ENCODE measurements at regions not wholly inside any gene's neighbourhood (a gene's known extent, or its start where the extent isn't known, plus 50 kb on each side); places are given as distances from the start of the nearest gene placed in this dataset.

GRCh38 chr15:27670486-27671209 is 428.5 kb downstream of the OCA2 start:
- TF ChIP-seq CTCF (IDR thresholded peaks at IDR 0.05) (no peak), POLR2A (IDR thresholded peaks at IDR 0.05) (no peak)

Data from esophagus squamous epithelium (tissue), 4 donors.